ENCODE measurements at regions not wholly inside any gene's neighbourhood (a gene's known extent, or its start where the extent isn't known, plus 50 kb on each side); places are given as distances from the start of the nearest gene placed in this dataset.

DNA sequence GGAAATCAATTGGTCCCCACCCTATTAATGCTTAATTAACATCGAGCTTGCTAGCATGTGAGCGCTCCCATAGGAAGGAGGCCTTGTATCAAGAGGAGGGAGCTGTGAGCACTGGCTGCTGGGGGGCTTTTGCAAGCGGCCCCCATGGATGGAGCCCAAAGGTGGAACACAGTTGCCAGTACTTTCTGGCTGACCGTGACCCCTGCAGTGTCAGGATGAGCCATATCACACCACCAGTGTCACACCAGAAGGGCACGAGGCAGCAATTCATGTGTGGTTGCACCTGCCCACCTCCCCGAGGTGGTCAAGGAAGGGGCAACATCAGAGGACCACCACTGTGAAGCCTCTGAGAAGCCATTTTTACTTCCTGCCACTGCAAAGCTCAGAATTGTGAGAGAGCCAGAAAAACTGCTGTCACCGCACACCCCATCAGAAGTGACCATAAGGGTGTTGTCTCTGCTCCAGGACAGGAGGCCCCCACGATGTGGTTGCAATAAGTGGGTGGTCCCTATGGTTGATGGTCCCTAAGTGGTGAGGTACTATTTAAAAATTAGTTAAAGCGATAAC, 99.8 kb upstream of the RAB6C start:
- H3K4me3 Mint-ChIP-seq = peak overlapping the region in 1 of 3 experiments; percentile 90
- TF ChIP-seq, protein P1, sequence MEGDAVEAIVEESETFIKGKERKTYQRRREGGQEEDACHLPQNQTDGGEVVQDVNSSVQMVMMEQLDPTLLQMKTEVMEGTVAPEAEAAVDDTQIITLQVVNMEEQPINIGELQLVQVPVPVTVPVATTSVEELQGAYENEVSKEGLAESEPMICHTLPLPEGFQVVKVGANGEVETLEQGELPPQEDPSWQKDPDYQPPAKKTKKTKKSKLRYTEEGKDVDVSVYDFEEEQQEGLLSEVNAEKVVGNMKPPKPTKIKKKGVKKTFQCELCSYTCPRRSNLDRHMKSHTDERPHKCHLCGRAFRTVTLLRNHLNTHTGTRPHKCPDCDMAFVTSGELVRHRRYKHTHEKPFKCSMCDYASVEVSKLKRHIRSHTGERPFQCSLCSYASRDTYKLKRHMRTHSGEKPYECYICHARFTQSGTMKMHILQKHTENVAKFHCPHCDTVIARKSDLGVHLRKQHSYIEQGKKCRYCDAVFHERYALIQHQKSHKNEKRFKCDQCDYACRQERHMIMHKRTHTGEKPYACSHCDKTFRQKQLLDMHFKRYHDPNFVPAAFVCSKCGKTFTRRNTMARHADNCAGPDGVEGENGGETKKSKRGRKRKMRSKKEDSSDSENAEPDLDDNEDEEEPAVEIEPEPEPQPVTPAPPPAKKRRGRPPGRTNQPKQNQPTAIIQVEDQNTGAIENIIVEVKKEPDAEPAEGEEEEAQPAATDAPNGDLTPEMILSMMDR (IDR thresholded peaks at IDR 0.05; ENCODE audit: unreplicated experiment in 3 of 3) = no peak
- H3K9me3 Mint-ChIP-seq = no peaks in the 10 kb centered on the region
- peaks cover 12% of the 10 kb centered on the region for H3K27me3 Mint-ChIP-seq (ENCODE audit: low read depth)
- H3K36me3 Mint-ChIP-seq (ENCODE audit: low read depth) = no peaks in the 10 kb centered on the region
- no peak overlapping the region for H3K27ac Mint-ChIP-seq
- H3K4me1 Mint-ChIP-seq = peaks cover 7% of the 10 kb centered on the region

DNA sequence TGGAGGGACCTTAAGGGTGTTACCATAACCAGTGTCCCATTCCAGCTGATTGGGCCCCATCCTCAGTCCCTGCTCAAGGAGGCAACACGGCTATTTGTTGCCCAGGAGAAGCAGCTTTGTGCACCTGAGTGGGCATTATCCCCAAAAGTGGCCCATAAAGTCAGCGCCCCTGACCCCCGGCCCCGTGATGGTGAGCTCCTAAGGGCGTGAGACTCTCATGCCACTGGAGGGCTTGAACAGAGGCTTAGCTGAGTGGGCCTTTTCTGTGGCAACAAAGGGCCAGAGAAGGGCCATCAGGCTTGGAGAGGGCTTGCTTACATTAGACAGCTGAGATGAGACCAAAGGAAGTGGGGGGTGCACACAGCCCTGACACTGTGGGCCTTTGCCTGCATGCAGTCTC, 99.2 kb upstream of the RAB6C start:
- Mint-ChIP-seq H3K4me1 (peaks cover 7% of the 10 kb centered on the region), H3K36me3 (ENCODE audit: low read depth) (no peaks in the 10 kb centered on the region), H3K27me3 (ENCODE audit: low read depth) (peaks cover 12% of the 10 kb centered on the region), H3K9me3 (no peaks in the 10 kb centered on the region), H3K4me3 (no peak overlapping the region), H3K27ac (no peak overlapping the region)
- TF ChIP-seq, protein P1 (IDR thresholded peaks at IDR 0.05; ENCODE audit: unreplicated experiment in 3 of 3) = no peak

DNA sequence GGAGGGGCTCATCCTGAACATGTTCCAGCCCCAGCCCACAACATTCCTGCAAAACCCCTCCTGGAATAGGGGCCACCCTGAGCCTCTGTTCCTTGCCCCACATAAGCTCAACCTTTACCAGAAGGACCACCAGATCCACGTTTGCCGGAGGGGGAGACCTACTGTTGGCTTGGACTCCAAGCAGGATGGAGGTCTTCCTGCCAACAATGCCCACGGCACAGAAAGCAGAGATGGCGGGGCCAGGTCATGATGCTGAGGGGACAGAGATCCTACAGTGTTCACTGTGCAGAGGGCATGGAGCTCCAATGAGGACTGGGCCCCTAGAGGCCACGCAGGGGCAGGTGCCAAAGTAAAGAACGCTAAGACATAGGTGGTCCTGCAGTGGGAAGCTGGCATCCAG, 98.5 kb upstream of the RAB6C start:
- Mint-ChIP-seq H3K27ac (no peak overlapping the region), H3K4me1 (peaks cover 7% of the 10 kb centered on the region), H3K9me3 (no peaks in the 10 kb centered on the region), H3K27me3 (ENCODE audit: low read depth) (peaks cover 12% of the 10 kb centered on the region), H3K4me3 (no peak overlapping the region), H3K36me3 (ENCODE audit: low read depth) (no peaks in the 10 kb centered on the region)
- TF ChIP-seq, protein P1 (IDR thresholded peaks at IDR 0.05; ENCODE audit: unreplicated experiment in 3 of 3) = no peak

DNA sequence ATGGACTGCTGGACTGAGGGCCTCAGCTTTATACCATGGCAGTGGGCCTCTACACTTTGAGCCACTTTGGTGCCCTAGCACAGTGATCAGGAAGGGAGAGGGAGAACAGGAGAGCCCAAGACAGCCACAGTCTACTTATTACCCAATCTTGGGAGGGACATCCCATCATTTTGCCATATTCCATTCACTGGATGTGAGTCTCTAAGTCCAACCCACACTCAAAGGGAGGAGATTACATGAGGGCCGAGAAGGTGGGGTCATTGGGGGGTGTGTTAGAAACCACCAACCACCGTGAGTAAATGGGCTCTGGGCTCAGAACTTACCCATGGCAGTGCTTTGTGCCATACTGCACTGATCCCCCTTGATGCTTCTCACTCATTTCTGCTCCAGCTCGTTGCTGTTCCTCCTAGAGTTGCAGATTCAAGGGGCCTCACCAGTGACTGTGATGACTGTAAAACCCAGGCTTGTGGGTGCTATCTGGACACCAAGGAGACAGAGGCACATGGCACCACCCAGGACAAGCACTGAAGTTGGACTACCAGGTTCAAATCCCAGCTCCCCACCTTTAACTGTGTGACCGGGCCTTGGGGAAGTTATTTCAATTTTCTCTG, 97.6 kb upstream of the RAB6C start:
- Mint-ChIP-seq H3K27ac (no peak overlapping the region), H3K4me1 (peaks cover 2% of the 10 kb centered on the region), H3K27me3 (ENCODE audit: low read depth) (peaks cover 12% of the 10 kb centered on the region), H3K36me3 (ENCODE audit: low read depth) (no peaks in the 10 kb centered on the region), H3K4me3 (no peak overlapping the region), H3K9me3 (no peaks in the 10 kb centered on the region)
- TF ChIP-seq, protein P1 (IDR thresholded peaks at IDR 0.05; ENCODE audit: unreplicated experiment in 3 of 3) = no peak

DNA sequence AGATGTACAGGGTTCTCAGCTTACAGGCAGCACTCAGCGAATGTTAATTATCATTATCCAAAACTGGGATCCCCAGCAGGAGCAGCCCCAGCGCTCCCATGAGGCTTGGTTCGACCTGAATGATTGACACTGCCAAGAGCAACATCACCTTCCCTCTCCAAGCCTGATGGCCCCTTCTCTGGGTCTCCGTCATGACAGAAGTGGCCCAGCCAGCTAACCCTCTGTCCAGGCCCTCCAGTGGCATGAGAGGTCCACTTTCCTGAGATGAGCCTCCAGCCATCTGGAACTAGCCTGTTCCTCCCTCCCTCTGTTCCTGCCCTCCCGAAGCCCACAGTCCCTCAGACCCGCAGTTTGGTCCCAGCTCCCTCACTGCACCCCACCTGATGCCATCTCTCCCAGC, 97.0 kb upstream of the RAB6C start:
- Mint-ChIP-seq H3K4me1 (no peaks in the 10 kb centered on the region), H3K36me3 (ENCODE audit: low read depth) (no peaks in the 10 kb centered on the region), H3K9me3 (no peaks in the 10 kb centered on the region), H3K27me3 (ENCODE audit: low read depth) (peaks cover 13% of the 10 kb centered on the region), H3K27ac (no peak overlapping the region), H3K4me3 (no peak overlapping the region)
- TF ChIP-seq, protein P1 (IDR thresholded peaks at IDR 0.05; ENCODE audit: unreplicated experiment in 3 of 3) = no peak

DNA sequence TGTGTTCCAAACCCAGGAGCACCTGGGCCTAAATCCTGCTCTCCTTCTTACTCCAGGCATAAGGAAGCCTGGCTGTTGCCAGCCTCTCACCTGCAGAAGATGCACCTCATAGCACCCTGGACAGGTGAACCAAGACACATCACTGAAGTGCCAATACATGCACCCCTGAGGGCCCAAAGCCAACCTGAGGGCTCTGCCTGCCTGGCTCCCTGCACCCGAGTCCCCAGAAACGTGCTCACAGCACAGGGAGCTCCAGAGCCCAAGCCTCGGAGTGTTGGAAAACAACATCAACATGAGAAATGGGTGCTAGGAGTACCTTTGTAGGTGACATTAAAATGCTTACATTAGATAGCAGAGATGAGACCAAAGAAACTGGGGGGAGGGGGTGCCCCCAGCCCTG, 96.3 kb upstream of the RAB6C start:
- TF ChIP-seq, protein P1 (IDR thresholded peaks at IDR 0.05; ENCODE audit: unreplicated experiment in 3 of 3) = no peak

More for the DNA sequence above, 96.3 kb upstream of the RAB6C start:
- Mint-ChIP-seq H3K27me3 (ENCODE audit: low read depth) (peaks cover 17% of the 10 kb centered on the region), H3K27ac (no peak overlapping the region), H3K4me1 (no peaks in the 10 kb centered on the region), H3K9me3 (no peaks in the 10 kb centered on the region), H3K36me3 (ENCODE audit: low read depth) (no peaks in the 10 kb centered on the region), H3K4me3 (no peak overlapping the region)

Data from nephron (organoid).